Keratinocyte (primary cell): ENCODE measurements at regions not wholly inside any gene's neighbourhood (a gene's known extent, or its start where the extent isn't known, plus 50 kb on each side); places are given as distances from the start of the nearest gene placed in this dataset.

Experiments
- DNase-seq: peaks from one replicate; pipeline ENCODE4 v3.0.0-alpha.2; 2011; ENCODE audit warnings: low read depth, missing footprints, low spot score
- FAIRE-seq: peaks from 2 replicates; lab custom pipeline; 2011; peaks lifted over from hg19 to GRCh38; lab: Jason Lieb, UNC
- H2AFZ ChIP-seq: 2 replicates; pipeline ENCODE4 v1.6.0; 2012; ENCODE audit warnings: low read length, control low read depth, inconsistent platforms; ENCODE audit not compliant: control insufficient read depth
- H3K27ac ChIP-seq: 2 replicates; pipeline ENCODE4 v1.5.1; 2011; ENCODE audit warnings: low read length; ENCODE audit not compliant: control insufficient read depth, insufficient read depth
- H3K27me3 ChIP-seq: 3 replicates; pipeline ENCODE4 v1.6.0; 2011; ENCODE audit warnings: low read length; ENCODE audit not compliant: control insufficient read depth, insufficient read depth; ENCODE audit errors: extremely low read depth
- H3K36me3 ChIP-seq, 2 experiments: 2 replicates in 1 of 2; 3 replicates in 1 of 2; pipeline ENCODE4 v1.5.1; 2011; ENCODE audit warnings: low read length in 2 of 2, mild to moderate bottlenecking in 1 of 2; ENCODE audit not compliant: control insufficient read depth in 2 of 2, insufficient read depth in 2 of 2; ENCODE audit errors: extremely low read depth in 1 of 2
- H3K4me1 ChIP-seq: 3 replicates; pipeline ENCODE4 v1.5.1; 2011; ENCODE audit warnings: low read length; ENCODE audit not compliant: control insufficient read depth, insufficient read depth; ENCODE audit errors: extremely low read depth
- H3K4me2 ChIP-seq: 3 replicates; pipeline ENCODE4 v1.6.0; 2011; ENCODE audit warnings: low read depth, low read length; ENCODE audit not compliant: control insufficient read depth, insufficient read depth; ENCODE audit errors: extremely low read depth
- H3K4me3 ChIP-seq, 3 experiments: fragments of 200-600 bp in 1 of 3; sonication (generic) in 1 of 3; 2 replicates in 2 of 3; 3 replicates in 1 of 3; pipeline ENCODE4 v1.5.1; 2011 to 2016; ENCODE audit warnings: low read length in 3 of 3, mild to moderate bottlenecking in 3 of 3, control low read depth in 2 of 3, inconsistent platforms in 1 of 3, low read depth in 1 of 3, mixed read lengths in 1 of 3, mixed run types in 1 of 3, moderate library complexity in 1 of 3; ENCODE audit not compliant: control insufficient read depth in 2 of 3, insufficient read depth in 2 of 3; ENCODE audit errors: extremely low read depth in 1 of 3
- H3K79me2 ChIP-seq: 2 replicates; pipeline ENCODE4 v1.6.0; 2012; ENCODE audit warnings: low read length; ENCODE audit not compliant: control insufficient read depth, insufficient read depth
- H3K9ac ChIP-seq: 3 replicates; pipeline ENCODE4 v1.6.0; 2011; ENCODE audit warnings: low read length; ENCODE audit not compliant: control insufficient read depth, insufficient read depth; ENCODE audit errors: extremely low read depth
- H3K9me1 ChIP-seq: 3 replicates; pipeline ENCODE4 v1.6.0; 2011; ENCODE audit warnings: low read length; ENCODE audit not compliant: control insufficient read depth, insufficient read depth; ENCODE audit errors: extremely low read depth
- H3K9me3 ChIP-seq: 2 replicates; pipeline ENCODE4 v1.5.1; 2012; ENCODE audit warnings: low read depth, low read length; ENCODE audit not compliant: control insufficient read depth
- H4K20me1 ChIP-seq: 3 replicates; pipeline ENCODE4 v1.6.0; 2011; ENCODE audit warnings: low read length; ENCODE audit not compliant: control insufficient read depth, insufficient read depth; ENCODE audit errors: extremely low read depth
- EZH2 ChIP-seq: IDR thresholded peaks from one replicate; pipeline ENCODE4 v1.6.1; 2012; ENCODE audit warnings: inconsistent platforms, mild to moderate bottlenecking, low read length, moderate library complexity
- dilution Hi-C: fragments of 300-500 bp; cut with MboI; formaldehyde crosslinking; loops from one replicate; pipeline ENCODE4 v1.7.0; 2020; ENCODE audit warnings: low sequenced_read_pairs; ENCODE audit not compliant: extremely low pct_ligation_motif_present
- TF ChIP-seq, protein P1 (sequence below), 3 experiments: IDR thresholded peaks in 1 of 3; conservative IDR thresholded peaks in 1 of 3; optimal IDR thresholded peaks in 1 of 3; 2 replicates in 2 of 3; 3 replicates in 1 of 3; pipeline versions ENCODE3 to v1.5.1; 2011; ENCODE audit warnings: low read length in 3 of 3, mild to moderate bottlenecking in 3 of 3, moderate library complexity in 2 of 3, control low read depth in 1 of 3, inconsistent platforms in 1 of 3; ENCODE audit not compliant: insufficient read depth in 2 of 3; ENCODE audit errors: extremely low read depth in 1 of 3

DNA sequence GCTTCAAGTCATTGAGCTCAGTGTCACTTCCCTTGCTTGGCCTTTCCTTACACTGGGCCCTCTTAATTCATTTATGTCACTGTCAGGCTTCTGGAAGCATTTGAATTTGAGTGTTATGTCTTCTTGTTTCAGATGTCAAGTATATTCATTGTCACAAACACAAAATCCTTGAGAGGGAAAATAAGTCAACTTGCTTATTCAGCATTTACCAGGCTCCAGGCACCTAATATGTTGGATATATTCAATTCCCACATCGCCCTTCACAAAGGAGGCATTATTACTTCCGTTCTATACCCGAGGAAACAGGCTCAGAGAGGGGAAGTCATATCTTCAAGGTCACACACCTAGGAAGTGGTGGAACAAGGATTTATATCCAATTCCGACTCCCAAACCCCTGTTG is 121.1 kb upstream of the SMIM23 start:
- DNase-seq, result no peak
- H3K9me1 ChIP-seq, result no peaks in the 10 kb centered on the region
- no peak for TF ChIP-seq EZH2
- TF ChIP-seq, protein P1, sequence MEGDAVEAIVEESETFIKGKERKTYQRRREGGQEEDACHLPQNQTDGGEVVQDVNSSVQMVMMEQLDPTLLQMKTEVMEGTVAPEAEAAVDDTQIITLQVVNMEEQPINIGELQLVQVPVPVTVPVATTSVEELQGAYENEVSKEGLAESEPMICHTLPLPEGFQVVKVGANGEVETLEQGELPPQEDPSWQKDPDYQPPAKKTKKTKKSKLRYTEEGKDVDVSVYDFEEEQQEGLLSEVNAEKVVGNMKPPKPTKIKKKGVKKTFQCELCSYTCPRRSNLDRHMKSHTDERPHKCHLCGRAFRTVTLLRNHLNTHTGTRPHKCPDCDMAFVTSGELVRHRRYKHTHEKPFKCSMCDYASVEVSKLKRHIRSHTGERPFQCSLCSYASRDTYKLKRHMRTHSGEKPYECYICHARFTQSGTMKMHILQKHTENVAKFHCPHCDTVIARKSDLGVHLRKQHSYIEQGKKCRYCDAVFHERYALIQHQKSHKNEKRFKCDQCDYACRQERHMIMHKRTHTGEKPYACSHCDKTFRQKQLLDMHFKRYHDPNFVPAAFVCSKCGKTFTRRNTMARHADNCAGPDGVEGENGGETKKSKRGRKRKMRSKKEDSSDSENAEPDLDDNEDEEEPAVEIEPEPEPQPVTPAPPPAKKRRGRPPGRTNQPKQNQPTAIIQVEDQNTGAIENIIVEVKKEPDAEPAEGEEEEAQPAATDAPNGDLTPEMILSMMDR (optimal IDR thresholded peaks at IDR 0.05 in 1 of 3, IDR thresholded peaks at IDR 0.05 in 1 of 3, conservative IDR thresholded peaks at IDR 0.05 in 1 of 3; ENCODE audit: extremely low read depth in 1 of 3, insufficient read depth in 2 of 3, low read length in 3 of 3), result no peak
- no peak overlapping the region for H3K4me2 ChIP-seq
- H3K9me3 ChIP-seq, result no peaks in the 10 kb centered on the region
- no peak overlapping the region for H3K4me3 ChIP-seq
- no peaks in the 10 kb centered on the region for H4K20me1 ChIP-seq
- H3K36me3 ChIP-seq, result no peaks in the 10 kb centered on the region
- no peak overlapping the region for H3K9ac ChIP-seq
- H3K79me2 ChIP-seq, result no peaks in the 10 kb centered on the region
- no peak overlapping the region for H2AFZ ChIP-seq
- dilution Hi-C loops, result no loop called here
- no peak overlapping the region for H3K27ac ChIP-seq
- peaks cover 11% of the 10 kb centered on the region for H3K4me1 ChIP-seq
- no peaks in the 10 kb centered on the region for H3K27me3 ChIP-seq
- no peak for FAIRE-seq

DNA sequence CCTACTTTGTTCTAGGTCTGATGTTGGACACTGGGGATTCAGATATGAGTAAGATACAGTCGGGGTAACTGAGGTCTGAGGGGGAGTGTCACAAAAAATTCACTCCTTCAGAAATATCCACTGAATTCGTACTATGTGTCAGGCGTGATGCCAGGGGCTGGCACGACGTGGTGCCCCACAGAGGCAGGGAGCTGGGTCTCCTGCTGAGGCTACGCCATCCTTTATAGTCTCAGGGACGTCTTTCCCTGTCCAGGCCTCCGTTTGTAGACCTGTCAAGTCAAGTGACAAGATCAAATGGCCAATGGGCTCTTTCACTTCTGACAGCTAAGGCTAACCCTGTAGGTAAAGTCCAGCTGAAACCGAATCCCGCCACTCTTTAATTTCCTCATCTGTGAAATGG is 118.8 kb upstream of the SMIM23 start:
- H3K9me3 ChIP-seq, result no peaks in the 10 kb centered on the region
- no peak for TF ChIP-seq EZH2
- TF ChIP-seq, protein P1 (optimal IDR thresholded peaks at IDR 0.05 in 1 of 3, IDR thresholded peaks at IDR 0.05 in 1 of 3, conservative IDR thresholded peaks at IDR 0.05 in 1 of 3; ENCODE audit: extremely low read depth in 1 of 3, insufficient read depth in 2 of 3, low read length in 3 of 3), result no peak
- H3K27me3 ChIP-seq, result no peaks in the 10 kb centered on the region
- H3K4me3 ChIP-seq, result no peak overlapping the region
- no peak overlapping the region for H3K9ac ChIP-seq
- DNase-seq (no peak), FAIRE-seq (no peak)
- H3K36me3 ChIP-seq, result no peaks in the 10 kb centered on the region
- no peaks in the 10 kb centered on the region for H4K20me1 ChIP-seq
- H3K9me1 ChIP-seq, result no peaks in the 10 kb centered on the region
- dilution Hi-C loops, result no loop called here
- no peaks in the 10 kb centered on the region for H3K79me2 ChIP-seq
- H2AFZ ChIP-seq, result no peak overlapping the region
- peaks cover 11% of the 10 kb centered on the region for H3K4me1 ChIP-seq
- H3K27ac ChIP-seq, result no peak overlapping the region
- no peak overlapping the region for H3K4me2 ChIP-seq
